Activated CD4-positive, alpha-beta T cell treated with anti-CD3 and anti-CD28 coated beads, Interleukin-2, amount 10 ng/mL, durations not matched to agents 24 days and 14 days (primary cell): ENCODE measurements at regions not wholly inside any gene's neighbourhood (a gene's known extent, or its start where the extent isn't known, plus 50 kb on each side); places are given as distances from the start of the nearest gene placed in this dataset.

Experiments
- DNase-seq: peaks from one replicate; pipeline ENCODE4 v3.0.0; 2022
- H3K27ac Mint-ChIP-seq: one replicate; pipeline ENCODE4 v1.8.0; 2022; ENCODE audit warnings: mild to moderate bottlenecking, mixed read lengths
- H3K27me3 Mint-ChIP-seq: one replicate; pipeline ENCODE4 v1.8.0; 2022; ENCODE audit warnings: mixed read lengths
- H3K36me3 Mint-ChIP-seq: one replicate; pipeline ENCODE4 v1.8.0; 2022; ENCODE audit warnings: low read depth, mild to moderate bottlenecking, mixed read lengths
- H3K4me1 Mint-ChIP-seq: one replicate; pipeline ENCODE4 v1.8.0; 2021; ENCODE audit warnings: mixed read lengths
- H3K4me3 Mint-ChIP-seq: one replicate; pipeline ENCODE4 v1.8.0; 2022; ENCODE audit warnings: mild to moderate bottlenecking, moderate library complexity, mixed read lengths
- H3K9me3 Mint-ChIP-seq: one replicate; pipeline ENCODE4 v1.8.0; 2021; ENCODE audit warnings: mixed read lengths
- intact Hi-C: fragments of 100-400 bp; cut with micrococcal nuclease; formaldehyde crosslinking; loops from one replicate; pipeline ENCODE4 v1.15.1; 2023

- Mint-ChIP-seq H3K27me3 (no peaks in the 10 kb centered on the region), H3K4me1 (no peaks in the 10 kb centered on the region), H3K9me3 (no peaks in the 10 kb centered on the region), H3K36me3 (no peaks in the 10 kb centered on the region), H3K4me3 (no peak overlapping the region), H3K27ac (no peak overlapping the region)
- no peak for DNase-seq
- intact Hi-C loops = no loop called here
Measured at GRCh38 chr6:113356139-113356538, 501.0 kb upstream of the MARCKS start.

- Mint-ChIP-seq H3K9me3 (no peaks in the 10 kb centered on the region), H3K27me3 (no peaks in the 10 kb centered on the region), H3K4me1 (no peaks in the 10 kb centered on the region), H3K36me3 (no peaks in the 10 kb centered on the region), H3K27ac (no peak overlapping the region), H3K4me3 (no peak overlapping the region)
- intact Hi-C loops = no loop called here
- no peak for DNase-seq
Measured at GRCh38 chr6:113357041-113357440, 500.1 kb upstream of the MARCKS start.

GRCh38 chr6:113358063-113358583, 499.0 kb upstream of the MARCKS start:
- Mint-ChIP-seq H3K27me3 (no peaks in the 10 kb centered on the region), H3K4me1 (no peaks in the 10 kb centered on the region), H3K27ac (no peak overlapping the region), H3K4me3 (no peak overlapping the region), H3K9me3 (no peaks in the 10 kb centered on the region), H3K36me3 (no peaks in the 10 kb centered on the region)
- DNase-seq = no peak
- intact Hi-C loops = no loop called here

- Mint-ChIP-seq H3K27me3 (no peaks in the 10 kb centered on the region), H3K4me1 (no peaks in the 10 kb centered on the region), H3K36me3 (no peaks in the 10 kb centered on the region), H3K4me3 (no peak overlapping the region), H3K27ac (no peak overlapping the region), H3K9me3 (no peaks in the 10 kb centered on the region)
- intact Hi-C loops = no loop called here
- no peak for DNase-seq
Measured at GRCh38 chr6:113359155-113360140, 497.7 kb upstream of the MARCKS start.

- Mint-ChIP-seq H3K9me3 (no peaks in the 10 kb centered on the region), H3K27ac (no peak overlapping the region), H3K27me3 (no peaks in the 10 kb centered on the region)
Measured at GRCh38 chr6:113361014-113361645, 496.0 kb upstream of the MARCKS start.

GRCh38 chr6:113362301-113363047, 494.7 kb upstream of the MARCKS start:
- Mint-ChIP-seq H3K4me1 (no peaks in the 10 kb centered on the region), H3K27me3 (no peaks in the 10 kb centered on the region), H3K27ac (no peak overlapping the region), H3K36me3 (no peaks in the 10 kb centered on the region), H3K4me3 (no peak overlapping the region), H3K9me3 (no peaks in the 10 kb centered on the region)
- intact Hi-C loops = no loop called here
- no peak for DNase-seq

More at GRCh38 chr6:113361014-113361645, 496.0 kb upstream of the MARCKS start:
- intact Hi-C loops = no loop called here
- Mint-ChIP-seq H3K36me3 (no peaks in the 10 kb centered on the region), H3K4me1 (no peaks in the 10 kb centered on the region), H3K4me3 (no peak overlapping the region)
- DNase-seq = no peak

- Mint-ChIP-seq H3K27ac (no peak overlapping the region), H3K4me1 (no peaks in the 10 kb centered on the region), H3K27me3 (no peaks in the 10 kb centered on the region), H3K36me3 (no peaks in the 10 kb centered on the region), H3K4me3 (no peak overlapping the region), H3K9me3 (no peaks in the 10 kb centered on the region)
- intact Hi-C loops = no loop called here
- DNase-seq = no peak
Measured at GRCh38 chr6:113363048-113363798, 493.9 kb upstream of the MARCKS start.

- intact Hi-C loops = no loop called here
- no peak for DNase-seq
- H3K9me3 Mint-ChIP-seq = no peaks in the 10 kb centered on the region
- H3K27ac Mint-ChIP-seq = no peak overlapping the region
- no peaks in the 10 kb centered on the region for H3K36me3 Mint-ChIP-seq
- no peaks in the 10 kb centered on the region for H3K27me3 Mint-ChIP-seq
- no peaks in the 10 kb centered on the region for H3K4me1 Mint-ChIP-seq
- no peak overlapping the region for H3K4me3 Mint-ChIP-seq
Measured at GRCh38 chr6:113363866-113364265, 493.3 kb upstream of the MARCKS start.

GRCh38 chr6:113364766-113365165, 492.4 kb upstream of the MARCKS start:
- intact Hi-C loops = no loop called here
- H3K4me3 Mint-ChIP-seq = no peak overlapping the region
- no peaks in the 10 kb centered on the region for H3K27me3 Mint-ChIP-seq
- no peak for DNase-seq
- no peaks in the 10 kb centered on the region for H3K9me3 Mint-ChIP-seq
- H3K36me3 Mint-ChIP-seq = no peaks in the 10 kb centered on the region
- no peaks in the 10 kb centered on the region for H3K4me1 Mint-ChIP-seq
- H3K27ac Mint-ChIP-seq = no peak overlapping the region

GRCh38 chr6:113365191-113365590, 492.0 kb upstream of the MARCKS start:
- H3K27me3 Mint-ChIP-seq = no peaks in the 10 kb centered on the region
- no peaks in the 10 kb centered on the region for H3K4me1 Mint-ChIP-seq
- H3K36me3 Mint-ChIP-seq = no peaks in the 10 kb centered on the region
- H3K4me3 Mint-ChIP-seq = no peak overlapping the region
- intact Hi-C loops = no loop called here
- H3K9me3 Mint-ChIP-seq = no peaks in the 10 kb centered on the region
- DNase-seq = no peak
- no peak overlapping the region for H3K27ac Mint-ChIP-seq

- no peaks in the 10 kb centered on the region for H3K36me3 Mint-ChIP-seq
- intact Hi-C loops = no loop called here
- DNase-seq = no peak
- no peak overlapping the region for H3K27ac Mint-ChIP-seq
- no peaks in the 10 kb centered on the region for H3K27me3 Mint-ChIP-seq
- H3K4me1 Mint-ChIP-seq = no peaks in the 10 kb centered on the region
- no peaks in the 10 kb centered on the region for H3K9me3 Mint-ChIP-seq
- no peak overlapping the region for H3K4me3 Mint-ChIP-seq
Measured at GRCh38 chr6:113366505-113366904, 490.6 kb upstream of the MARCKS start.

- Mint-ChIP-seq H3K9me3 (no peaks in the 10 kb centered on the region), H3K27me3 (no peaks in the 10 kb centered on the region), H3K4me1 (no peaks in the 10 kb centered on the region), H3K27ac (no peak overlapping the region), H3K36me3 (no peaks in the 10 kb centered on the region), H3K4me3 (no peak overlapping the region)
- intact Hi-C loops = no loop called here
- DNase-seq = no peak
Measured at GRCh38 chr6:113370508-113371502, 486.3 kb upstream of the MARCKS start.
